H1 (cell line): ENCODE measurements at regions not wholly inside any gene's neighbourhood (a gene's known extent, or its start where the extent isn't known, plus 50 kb on each side); places are given as distances from the start of the nearest gene placed in this dataset.

Source experiments
- CTBP2 ChIP-seq: IDR thresholded peaks from 2 replicates; pipeline ENCODE4 v1.7.0; 2011; ENCODE audit warnings: borderline replicate concordance, mild to moderate bottlenecking, moderate library complexity, mixed read lengths, low read length; ENCODE audit not compliant: insufficient read depth, insufficient read length
- JUND ChIP-seq: IDR thresholded peaks from 2 replicates; pipeline ENCODE4 v1.6.1; 2011; ENCODE audit warnings: mild to moderate bottlenecking, improper control_type of control experiment, low read length
- POU5F1 ChIP-seq: IDR thresholded peaks from 2 replicates; pipeline ENCODE4 v1.6.1; 2011; ENCODE audit warnings: low read depth, mild to moderate bottlenecking, low read length, moderate library complexity
- SIX5 ChIP-seq: IDR thresholded peaks from 2 replicates; pipeline ENCODE4 v1.6.1; 2011; ENCODE audit warnings: mild to moderate bottlenecking, low read depth, low read length
- SUZ12 ChIP-seq: fragments of 200-600 bp; sonication (generic); IDR thresholded peaks from 2 replicates; pipeline ENCODE4 v1.6.1; 2012; ENCODE audit warnings: mild to moderate bottlenecking, inconsistent platforms, low read length, moderate library complexity, mixed read lengths
- TBP ChIP-seq: IDR thresholded peaks from 2 replicates; pipeline ENCODE4 v1.6.1; 2011; ENCODE audit warnings: low read depth, low read length, improper control_type of control experiment
- TF ChIP-seq, protein P1 (sequence below): IDR thresholded peaks from 2 replicates; pipeline ENCODE4 v1.6.1; 2012; ENCODE audit warnings: low read length, inconsistent platforms

DNA sequence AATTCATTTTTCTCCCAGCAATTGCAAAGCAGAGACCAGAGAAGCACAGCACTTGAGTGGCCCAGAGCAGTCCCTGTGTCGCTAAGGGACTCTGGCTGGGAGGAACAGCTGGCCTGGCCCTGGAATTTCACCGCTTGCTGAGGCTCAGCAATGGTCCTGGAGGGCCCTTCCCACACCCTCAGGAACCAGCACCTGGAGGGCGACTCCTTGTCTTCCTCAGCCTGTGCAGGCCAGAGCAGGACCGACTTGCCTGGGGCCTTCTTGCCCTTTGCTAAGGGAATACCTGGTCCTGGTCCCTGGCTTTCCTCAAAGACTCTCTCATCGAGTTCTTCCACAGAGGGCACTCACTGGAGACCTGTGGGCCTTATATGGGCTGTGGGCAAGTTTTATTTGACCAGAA, 294.6 kb downstream of the RPLP1 start (continued):
- no peak for TF ChIP-seq CTBP2
- no peak for TF ChIP-seq POU5F1
- no peak for TF ChIP-seq SUZ12
- no peak for TF ChIP-seq TBP
- no peak for TF ChIP-seq JUND
- no peak for TF ChIP-seq SIX5
- TF ChIP-seq, protein P1, sequence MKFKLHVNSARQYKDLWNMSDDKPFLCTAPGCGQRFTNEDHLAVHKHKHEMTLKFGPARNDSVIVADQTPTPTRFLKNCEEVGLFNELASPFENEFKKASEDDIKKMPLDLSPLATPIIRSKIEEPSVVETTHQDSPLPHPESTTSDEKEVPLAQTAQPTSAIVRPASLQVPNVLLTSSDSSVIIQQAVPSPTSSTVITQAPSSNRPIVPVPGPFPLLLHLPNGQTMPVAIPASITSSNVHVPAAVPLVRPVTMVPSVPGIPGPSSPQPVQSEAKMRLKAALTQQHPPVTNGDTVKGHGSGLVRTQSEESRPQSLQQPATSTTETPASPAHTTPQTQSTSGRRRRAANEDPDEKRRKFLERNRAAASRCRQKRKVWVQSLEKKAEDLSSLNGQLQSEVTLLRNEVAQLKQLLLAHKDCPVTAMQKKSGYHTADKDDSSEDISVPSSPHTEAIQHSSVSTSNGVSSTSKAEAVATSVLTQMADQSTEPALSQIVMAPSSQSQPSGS: no peak
